Hindlimb muscle (tissue), 1 donor: ENCODE measurements at regions not wholly inside any gene's neighbourhood (a gene's known extent, or its start where the extent isn't known, plus 50 kb on each side); places are given as distances from the start of the nearest gene placed in this dataset.
"Not testable (repeated sequence)": the region's sequence is repeated elsewhere in the genome, so short reads cannot be mapped to it uniquely, and the experiment has no call there.

ENCODE experiments used
- DNase-seq: peaks from one replicate; pipeline ENCODE4 v3.0.0-alpha.2; 2013

DNA sequence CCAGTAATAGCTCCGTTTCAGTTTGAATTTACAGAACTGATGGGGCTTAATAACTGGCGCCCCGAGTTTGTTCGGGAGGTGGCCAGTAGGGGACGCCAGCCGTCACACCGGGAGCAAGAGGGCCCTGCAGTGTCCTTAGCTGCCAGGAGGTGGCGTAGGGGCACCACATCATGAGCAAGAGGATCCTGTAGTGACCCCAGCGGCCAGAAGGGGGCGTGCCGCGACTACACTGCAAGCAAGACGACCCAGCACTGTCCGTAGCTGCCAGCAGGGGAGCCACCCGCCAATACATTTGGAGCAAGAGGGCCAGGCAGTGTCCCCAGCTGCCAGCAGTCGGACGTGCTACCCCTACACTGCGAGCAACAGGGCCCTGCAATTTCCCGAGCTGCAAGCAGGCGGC, 663.7 kb upstream of the B3GAT1 start:
- DNase-seq, result no peak

DNA sequence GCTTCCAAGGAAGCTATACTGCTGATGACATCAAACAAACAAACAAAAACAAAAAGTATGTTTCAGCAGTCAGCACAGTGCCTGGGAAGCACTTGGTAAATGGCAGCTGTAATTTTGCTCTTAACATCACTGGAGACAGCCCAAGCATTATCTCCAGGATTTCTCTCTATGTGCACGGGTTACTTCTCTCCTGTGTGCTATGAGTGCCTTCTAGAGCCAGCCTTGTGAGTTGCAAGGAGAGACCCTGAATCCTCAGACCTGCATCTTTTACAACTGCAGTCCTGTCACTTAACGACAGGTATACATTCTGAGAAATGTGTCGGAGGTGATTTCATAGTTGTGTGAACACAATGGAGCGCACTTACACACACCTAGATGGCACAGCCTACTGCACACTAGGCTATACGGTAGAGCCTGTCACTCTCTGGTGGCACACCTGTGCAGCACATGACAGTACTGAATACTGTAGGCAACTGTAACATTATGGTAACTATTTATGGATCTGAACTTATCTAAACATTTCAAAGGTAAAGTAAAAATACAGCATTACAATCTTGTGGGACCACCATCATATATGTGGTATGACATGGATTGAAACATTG, 662.5 kb upstream of the B3GAT1 start:
- DNase-seq, result no peak

DNA sequence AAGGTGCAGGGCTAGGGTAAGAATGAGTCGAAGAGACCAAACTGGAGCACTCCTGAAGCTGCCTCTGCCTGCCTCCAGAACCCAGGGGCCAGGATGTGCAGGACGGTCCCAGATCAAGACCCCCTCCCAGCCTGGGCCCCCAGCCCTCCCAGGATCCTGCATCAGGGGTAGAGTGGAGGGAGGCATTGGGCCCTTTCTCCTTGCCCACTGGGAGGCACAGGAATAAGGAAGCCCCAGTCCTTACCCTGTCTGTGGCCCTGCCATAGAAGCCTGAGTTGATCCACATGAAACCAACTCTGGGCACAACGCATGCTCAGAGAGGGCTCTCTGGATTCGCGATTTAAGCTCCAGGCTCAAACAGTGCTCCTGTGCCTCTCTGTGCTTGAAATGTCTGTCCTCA, 661.8 kb upstream of the B3GAT1 start:
- DNase-seq, result no peak

DNA sequence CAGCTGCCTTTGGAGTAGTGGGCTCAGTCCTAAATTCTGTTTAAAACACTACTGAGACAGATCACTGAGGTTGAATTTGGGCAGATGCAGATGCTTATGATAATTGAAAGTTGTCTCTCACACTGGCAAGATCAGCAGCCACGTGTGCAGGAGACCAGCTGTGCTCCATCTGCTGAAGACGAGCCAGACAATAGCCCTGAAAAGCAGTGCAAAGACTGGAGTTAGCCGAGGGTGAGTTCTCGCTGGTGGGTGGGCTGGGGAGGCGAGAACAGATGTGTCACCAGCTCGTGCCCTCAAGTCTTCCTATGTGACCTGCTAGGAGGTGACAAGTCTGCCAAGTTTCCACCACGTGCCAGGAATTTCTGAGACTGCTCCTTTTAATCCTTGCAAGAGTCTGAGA, 661.3 kb upstream of the B3GAT1 start:
- DNase-seq, result no peak

DNA sequence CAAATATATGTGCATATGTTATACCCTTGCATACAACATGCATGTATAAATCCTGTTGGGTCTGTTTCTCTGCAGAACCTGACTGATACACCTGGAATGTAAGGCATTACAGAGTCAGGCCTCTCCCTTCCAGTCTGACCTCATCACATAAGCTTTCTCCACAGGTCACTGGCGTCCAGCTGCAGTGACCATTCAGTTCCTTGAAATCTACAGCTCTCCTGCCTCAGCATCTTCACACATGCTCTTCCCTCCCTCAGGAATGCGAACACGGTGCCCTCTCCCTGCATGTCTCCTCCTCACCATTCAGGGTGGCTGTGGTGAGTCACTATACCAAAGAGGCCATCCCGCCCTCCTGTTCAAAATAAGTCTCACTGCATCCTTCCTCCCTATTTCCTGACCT, 657.8 kb upstream of the B3GAT1 start:
- DNase-seq, result no peak

DNA sequence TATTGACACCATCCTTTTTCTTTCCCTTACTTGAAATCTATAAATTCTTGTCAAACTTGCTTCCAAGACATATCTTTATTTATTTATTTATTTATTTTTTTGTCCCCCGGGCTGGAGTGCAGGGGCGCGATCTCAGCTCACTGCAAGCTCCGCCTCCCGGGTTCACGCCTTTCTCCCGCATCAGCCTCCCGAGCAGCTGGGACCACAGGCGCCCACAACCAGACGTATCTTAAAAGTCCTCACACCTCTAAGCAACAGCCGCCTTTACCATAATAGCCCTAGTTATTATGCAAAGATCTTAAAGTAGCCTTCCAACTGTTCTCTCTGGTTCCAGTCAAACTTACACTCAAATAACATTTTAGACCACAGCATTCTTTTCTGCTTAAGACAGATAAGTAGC, 657.0 kb upstream of the B3GAT1 start:
- no peak for DNase-seq

DNA sequence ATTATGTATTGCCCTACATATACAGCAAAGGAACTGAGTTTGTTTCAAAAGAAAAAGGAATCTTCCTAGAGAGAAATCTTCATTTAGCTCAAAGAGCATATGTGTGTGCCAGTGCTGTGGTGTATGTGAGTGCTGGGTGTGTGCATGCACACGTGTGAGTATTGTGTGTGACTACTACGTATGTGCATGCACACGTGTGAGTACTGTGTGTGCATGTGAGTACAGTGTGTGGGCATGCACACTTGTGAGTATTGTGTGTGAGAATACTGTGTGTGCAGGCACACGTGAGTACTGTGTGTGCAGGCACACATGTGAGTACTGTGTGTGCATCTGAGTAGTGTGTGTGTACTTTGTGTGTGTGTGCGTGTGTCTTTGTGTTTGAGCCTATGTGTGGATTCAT, 651.0 kb upstream of the B3GAT1 start:
- DNase-seq, result no peak

DNA sequence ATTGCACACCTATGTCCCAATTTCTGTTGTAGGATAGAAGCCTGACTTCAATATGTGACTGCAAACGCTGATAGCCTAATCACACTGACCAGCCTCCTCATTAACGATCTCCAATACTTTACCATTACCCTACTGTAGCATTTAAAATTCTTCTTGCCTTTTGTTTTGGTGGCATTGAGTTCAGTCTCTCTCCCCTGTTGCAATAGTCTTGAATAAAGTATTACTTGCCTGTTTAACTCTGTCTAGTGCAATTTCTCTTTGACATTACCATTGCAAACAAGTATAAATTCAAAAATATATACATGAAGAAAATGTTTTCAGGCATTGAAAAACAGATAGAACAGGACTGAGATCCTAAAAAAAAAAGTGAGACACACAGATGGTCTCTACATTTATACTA, 649.1 kb upstream of the B3GAT1 start:
- DNase-seq, result no peak

DNA sequence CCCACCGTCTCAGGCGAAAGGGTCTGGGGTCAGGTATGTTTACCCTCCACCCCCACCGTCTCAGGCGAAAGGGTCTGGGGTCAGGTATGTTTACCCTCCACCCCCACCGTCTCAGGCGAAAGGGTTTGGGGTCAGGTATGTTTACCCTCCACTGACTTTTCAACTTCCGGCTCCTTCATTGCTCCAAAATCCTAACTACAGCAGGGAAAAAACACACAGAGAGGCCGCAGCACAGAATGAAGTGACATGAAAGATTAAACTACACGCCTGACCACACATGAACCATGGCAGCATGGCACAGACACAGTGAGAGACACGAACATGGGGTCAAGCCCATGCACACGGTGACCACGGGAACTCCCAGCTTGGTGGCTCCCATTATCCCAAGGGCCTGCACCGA, 634.9 kb upstream of the B3GAT1 start:
- DNase-seq, result no peak

DNA sequence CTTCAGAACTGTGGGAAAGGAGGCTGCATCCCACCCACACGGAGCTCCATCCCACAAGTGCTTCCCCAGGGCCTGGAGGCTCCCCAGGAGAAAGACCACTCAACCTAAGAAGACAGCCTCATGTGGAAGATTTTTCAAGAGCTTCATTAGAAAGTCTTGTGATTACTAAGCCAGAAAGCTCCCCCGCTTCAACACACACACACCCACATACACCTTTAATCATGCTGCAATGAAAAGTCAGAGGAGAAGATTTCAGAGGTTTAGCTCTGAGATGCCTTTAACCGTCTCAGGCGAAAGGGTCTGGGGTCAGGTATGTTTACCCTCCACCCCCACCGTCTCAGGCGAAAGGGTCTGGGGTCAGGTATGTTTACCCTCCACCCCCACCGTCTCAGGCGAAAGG, 634.5 kb upstream of the B3GAT1 start:
- DNase-seq, result no peak

DNA sequence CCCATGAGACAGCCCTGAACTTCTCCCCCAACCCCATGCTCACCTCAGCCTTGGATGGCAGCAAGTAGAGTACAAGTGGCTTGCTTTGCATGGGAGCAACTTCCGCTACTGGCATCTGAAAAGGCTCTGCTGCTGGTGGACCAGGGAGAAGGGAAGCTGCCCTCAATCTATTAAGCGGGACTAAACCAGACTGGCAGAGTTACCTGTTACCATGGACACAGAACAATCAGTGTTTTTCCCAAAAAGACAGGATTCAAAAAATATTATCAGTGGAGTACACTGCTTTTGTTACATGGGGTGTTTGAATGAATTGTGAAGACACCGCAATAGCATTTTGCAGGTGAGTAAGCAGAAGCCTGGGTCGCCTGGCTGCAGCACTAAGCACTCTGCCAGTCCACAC, 631.4 kb upstream of the B3GAT1 start:
- DNase-seq, result no peak

DNA sequence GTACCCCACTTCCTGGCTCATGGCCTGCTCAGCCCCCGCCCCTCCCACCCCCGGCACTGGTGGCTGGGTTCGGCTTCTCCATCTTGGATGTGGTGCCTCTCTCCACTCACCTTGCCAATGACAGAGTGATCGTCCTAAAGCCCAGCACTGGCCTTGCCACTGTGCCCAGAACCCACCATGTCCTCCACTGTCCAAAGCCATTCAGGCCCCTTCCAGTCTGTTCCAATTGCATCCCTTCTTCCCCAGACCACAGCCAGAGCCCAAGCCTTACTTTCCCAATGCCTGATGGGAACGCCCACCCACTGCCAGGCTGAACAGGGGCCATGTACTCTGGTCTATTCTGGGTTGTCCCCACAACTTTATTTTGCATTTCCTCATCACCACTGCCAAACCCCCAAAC, 625.8 kb upstream of the B3GAT1 start:
- no peak for DNase-seq

DNA sequence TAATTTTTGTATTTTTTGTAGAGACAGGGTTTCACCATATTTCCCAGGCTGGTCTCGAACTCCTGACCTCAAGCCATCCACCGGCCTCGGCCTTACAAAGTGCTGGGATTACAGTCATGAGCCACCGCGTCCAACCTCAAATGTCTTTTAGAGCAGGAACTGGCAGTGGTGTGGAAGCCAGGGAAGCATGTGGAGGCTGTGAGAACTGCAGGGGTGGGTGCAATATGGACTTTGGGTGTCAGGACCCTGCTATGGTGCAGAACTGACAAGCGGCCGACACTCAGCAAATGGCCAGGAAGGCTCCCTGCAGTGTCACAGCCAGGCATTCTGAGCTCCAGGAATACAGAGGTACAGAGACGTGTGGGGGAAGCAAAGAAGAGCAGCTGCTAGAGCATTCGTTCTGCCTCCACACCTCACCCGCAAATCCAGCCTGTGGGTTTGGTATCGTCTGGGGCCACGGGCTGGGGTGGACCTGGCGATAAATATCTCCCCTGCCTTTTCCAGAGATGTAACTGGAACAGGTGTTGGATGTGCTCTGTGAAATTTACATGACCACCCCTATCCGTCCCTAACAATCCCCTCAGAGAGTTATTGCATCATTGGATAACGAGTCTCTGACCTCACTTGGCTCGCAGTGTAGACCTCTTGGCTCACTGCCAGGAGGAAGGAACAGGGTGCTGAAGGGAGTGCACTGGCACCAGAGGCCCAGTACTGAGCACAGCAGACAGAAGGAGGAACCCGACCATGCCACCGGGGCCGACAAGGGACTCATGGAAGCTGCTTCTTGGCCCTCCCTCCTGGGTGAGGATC, 624.7 kb upstream of the B3GAT1 start:
- no peak for DNase-seq

DNA sequence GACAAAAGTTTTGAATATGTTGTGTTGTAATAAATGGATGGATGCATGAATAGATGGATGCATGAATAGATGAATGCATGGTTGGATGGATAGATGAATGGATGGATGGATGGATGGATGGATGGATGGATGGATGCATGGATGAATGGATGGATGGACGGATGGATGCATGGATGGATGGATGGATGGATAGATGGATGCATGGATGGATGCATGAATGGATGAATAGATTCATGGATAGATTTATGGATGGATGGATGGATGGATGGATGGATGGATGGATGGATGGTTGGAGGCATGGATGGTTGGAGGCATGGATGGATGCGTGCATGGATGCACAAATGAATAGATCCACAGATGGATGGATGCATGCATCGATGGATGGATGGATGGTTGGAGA, 623.2 kb upstream of the B3GAT1 start:
- no peak for DNase-seq

DNA sequence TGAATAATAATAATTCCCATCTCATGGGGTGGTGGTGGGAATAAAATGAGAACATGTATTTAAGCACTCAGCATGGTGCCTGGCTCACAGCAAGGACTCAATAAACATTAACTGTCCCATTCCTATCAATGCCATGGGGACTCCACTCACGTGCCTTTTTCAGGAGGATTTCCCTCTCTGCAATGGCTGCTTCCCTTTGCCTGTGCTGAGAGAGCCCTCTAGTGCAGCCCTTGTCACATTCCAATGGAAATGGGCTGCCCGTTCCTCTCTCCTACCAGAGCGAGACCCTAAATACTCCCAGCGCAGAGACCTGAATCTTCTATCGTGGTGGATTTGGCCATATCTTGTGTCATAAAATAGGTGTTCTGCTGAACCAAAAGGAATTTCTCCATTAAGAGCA, 621.5 kb upstream of the B3GAT1 start:
- DNase-seq, result peak; percentile 34

DNA sequence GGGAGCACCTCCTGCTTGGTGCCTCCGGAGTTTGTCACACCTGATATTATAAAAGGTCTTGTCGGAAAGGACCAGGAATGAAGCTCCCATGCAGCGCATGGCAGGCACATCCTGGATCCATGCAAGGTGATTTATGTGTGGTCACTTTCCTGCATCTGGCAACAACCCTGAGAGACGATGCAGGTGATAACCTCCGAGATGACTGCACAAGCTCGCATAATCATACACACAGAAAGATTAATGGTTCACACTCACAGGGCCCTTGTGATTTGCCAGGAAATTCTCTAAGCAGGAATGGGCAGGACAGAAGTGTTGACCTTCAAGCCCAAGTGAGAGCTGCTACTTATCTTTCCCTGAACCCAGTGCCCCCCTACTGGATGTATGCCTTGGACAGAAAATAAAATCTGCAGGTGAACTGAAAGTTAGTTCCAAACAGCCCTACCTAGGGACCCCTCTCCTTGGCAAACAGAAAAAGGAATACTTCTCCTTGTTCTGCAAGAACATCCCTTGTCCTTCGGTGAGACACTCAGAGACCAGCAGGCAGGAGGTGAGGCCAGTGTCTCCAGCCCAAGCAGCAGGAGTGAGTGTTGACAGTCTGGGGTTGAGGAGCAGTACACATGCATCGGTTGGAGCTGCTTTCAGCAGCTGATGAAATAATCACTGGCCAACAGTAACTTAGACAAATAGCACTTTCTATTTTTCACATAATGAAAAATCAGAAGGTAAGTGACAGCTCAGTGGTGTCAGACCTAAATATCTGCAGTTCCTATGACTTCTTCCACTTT, 619.4 kb upstream of the B3GAT1 start:
- DNase-seq, result no peak

DNA sequence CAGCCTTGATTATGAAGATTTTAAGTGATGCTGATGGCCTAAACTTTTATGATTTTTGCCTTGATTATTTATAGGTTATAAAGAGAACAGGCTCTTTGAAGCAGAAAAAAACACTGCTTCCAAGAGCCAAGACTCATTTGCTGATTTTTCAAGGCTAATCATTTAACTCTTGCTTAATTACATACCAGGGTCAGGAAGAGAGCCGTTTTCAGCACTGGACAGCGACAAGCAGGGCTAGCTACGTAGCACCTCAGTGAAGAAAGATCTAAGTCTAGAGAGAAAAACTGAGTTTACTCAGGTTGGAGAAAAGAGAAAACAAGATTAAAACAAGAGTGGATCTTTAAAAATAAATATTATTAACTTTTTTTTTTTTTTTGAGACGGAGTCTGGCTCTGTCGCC, 615.4 kb upstream of the B3GAT1 start:
- DNase-seq, result peak; percentile 56

DNA sequence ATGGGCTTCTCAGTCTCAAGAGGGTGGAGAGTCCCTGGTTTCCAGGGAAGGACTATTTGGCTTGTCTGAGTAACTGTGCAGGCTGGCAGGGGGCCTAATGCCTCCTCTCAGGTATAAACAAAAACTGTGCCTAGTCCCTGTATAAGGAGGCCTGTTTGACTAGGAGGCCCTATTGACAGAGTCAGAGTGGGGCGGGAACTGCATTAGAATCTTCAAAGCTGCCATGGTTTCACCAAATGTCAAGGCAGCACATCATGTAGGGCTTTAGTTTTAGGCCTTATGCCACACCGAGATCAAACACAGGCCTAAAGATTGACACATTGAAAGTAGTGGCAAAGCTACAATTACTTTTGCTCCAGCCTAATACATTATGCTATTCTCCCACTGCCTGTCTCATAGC, 611.5 kb upstream of the B3GAT1 start:
- no peak for DNase-seq

DNA sequence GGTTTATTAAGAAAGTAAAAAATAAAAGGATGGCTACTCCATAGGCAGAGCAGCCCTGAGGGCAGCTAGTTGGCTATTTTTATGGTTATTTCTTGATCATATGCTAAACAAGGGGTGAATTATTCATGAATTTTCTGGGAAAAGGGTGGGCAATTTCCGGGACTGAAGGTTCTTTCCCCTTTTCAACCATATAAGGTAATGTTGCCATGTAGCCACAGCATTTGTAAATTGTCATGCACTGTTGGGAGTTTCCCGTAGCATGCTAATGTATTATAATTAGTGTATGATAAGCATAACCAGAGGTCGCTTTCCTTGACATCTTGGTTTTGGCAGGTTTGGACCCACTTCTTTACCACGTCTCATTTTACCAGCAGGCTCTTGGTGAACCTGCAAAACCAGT, 610.4 kb upstream of the B3GAT1 start:
- no peak for DNase-seq

DNA sequence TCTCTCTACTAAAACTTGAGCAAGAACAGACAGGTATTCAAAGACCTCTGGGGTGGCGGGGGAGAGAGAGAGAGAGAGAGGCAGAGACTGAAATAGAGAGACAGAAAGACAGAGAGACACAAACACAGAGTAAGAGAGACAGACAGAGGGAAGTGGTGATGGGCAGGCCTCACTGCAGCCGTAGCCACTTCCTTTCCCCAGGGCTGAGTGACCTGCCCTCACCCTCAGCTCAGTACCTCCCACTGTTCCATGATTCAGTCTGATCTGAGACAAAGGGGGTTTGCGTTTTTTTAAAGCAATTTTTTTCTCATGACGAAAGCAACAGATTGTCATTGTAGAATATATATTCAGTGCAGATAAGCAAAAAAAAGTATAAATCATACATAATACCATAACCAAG, 607.9 kb upstream of the B3GAT1 start:
- DNase-seq, result no peak

DNA sequence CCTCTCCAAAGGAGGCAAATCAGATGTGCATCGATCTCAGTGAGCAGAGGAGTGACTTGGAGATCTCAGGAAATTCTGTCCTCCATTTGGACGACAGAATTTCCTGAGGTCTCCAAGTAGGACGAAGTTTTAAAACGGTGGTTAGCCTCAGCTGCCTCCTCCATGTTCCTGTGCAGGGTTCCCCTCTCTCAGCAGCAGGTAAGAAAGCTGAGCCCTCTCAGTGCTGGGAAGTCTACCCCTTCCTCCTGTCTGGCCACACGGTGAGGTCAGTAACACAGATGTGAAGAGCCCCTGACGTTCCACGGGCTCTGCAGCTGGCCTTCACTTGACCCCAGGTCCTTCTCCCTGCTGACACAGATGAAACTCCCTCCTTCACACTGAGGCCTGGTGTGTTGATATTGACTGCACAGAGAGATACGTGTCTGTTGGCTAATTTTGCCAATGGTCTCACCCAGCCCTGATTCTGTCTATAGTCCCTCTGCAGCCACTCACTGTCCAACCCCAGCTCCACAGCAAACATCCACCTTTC, 607.4 kb upstream of the B3GAT1 start:
- DNase-seq, result no peak

DNA sequence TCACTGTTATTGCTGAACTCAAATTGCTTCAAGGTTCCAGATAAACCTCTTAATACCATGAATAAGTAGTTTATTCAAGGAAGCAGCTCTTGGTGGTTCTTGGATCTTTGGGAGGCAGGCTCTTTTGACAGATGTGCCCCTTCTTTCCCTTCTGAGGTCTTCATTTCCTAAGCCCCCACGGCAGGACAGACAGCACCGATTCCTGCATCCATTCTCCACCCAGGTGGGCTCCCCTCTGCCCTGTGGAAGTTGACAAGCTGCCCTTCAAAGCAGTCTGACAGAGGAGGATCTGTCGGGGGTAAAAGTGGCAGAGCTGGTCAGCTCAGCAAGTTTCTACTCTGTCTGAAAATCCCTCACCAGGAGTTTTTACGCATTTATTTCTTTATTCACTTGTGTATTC, 605.3 kb upstream of the B3GAT1 start:
- DNase-seq, result no peak

DNA sequence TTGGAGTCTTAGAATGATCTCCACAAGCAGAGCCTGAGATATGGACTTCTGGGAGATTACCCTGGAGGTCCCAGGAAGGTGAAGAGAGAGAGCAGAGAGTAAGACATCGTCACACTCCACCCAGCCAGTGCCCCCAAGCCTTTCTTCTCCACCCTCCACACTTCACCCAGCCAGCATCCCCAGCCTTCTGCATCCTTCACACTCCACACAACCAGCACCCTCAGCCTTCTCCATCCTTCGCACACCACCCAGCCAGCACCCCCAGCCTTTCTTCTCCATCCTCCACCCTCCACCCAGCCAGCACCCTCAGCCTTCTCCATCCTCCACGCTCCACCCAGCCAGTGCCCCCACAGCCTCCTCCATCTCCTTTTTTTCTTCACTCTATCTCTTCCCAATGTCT, 603.9 kb upstream of the B3GAT1 start:
- DNase-seq, result no peak

DNA sequence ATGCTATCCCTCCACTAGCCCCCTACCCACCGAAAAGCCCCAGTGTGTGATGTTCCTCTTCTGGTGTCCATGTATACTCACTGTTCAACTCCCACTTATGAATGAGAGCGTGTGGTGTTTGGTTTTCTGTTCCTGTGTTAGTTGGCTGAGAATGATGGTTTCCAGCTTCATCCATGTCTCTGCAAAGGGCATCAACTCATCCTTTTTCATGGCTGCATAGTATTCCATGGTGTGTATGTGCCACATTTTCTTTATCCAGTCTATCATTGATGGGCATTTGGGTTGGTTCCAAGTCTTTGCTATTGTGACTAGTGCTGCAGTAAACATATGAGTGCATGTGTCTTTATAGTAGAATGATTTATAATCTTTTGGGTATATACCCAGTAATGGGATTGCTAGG, 599.3 kb upstream of the B3GAT1 start:
- DNase-seq, result not testable (repeated sequence)
